Gastroesophageal sphincter (tissue), 3 donors: ENCODE measurements at regions not wholly inside any gene's neighbourhood (a gene's known extent, or its start where the extent isn't known, plus 50 kb on each side); places are given as distances from the start of the nearest gene placed in this dataset.

Experiments used
- POLR2AphosphoS5 ChIP-seq: sonication (generic); formaldehyde crosslinking; IDR thresholded peaks from one replicate; pipeline ENCODE4 v1.6.1; 2017; ENCODE audit warnings: antibody characterized with exemption
- TF ChIP-seq, protein P1 (sequence below), 4 experiments: fragments of 200-600 bp in 2 of 4; fragments of 450-650 bp in 2 of 4; sonication (generic) in 1 of 4; IDR thresholded peaks; one replicate each; pipeline ENCODE4 v1.5.1; 2017 to 2019; ENCODE audit warnings: antibody characterized with exemption in 4 of 4, mild to moderate bottlenecking in 2 of 4, moderate library complexity in 2 of 4

DNA sequence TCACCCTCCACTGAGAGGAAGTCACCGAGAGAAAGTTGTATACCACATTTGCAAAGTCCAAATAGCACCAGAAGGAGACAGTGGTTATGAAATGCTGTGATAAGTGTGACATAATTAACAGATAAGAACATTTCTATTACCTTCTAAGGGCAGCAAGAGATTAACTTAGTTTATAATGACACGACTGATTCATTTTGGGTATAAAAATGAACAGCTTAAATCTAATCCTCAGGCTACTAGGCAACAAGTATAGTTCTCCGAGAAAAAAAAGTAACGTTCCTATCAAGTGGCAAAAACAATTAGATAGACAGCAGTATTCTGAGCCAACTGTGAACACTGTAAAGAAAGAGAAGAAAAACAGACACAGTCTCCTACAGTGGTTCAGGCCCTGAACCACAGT lies 431.2 kb upstream of the GRAMD2B start:
- TF ChIP-seq, protein P1, sequence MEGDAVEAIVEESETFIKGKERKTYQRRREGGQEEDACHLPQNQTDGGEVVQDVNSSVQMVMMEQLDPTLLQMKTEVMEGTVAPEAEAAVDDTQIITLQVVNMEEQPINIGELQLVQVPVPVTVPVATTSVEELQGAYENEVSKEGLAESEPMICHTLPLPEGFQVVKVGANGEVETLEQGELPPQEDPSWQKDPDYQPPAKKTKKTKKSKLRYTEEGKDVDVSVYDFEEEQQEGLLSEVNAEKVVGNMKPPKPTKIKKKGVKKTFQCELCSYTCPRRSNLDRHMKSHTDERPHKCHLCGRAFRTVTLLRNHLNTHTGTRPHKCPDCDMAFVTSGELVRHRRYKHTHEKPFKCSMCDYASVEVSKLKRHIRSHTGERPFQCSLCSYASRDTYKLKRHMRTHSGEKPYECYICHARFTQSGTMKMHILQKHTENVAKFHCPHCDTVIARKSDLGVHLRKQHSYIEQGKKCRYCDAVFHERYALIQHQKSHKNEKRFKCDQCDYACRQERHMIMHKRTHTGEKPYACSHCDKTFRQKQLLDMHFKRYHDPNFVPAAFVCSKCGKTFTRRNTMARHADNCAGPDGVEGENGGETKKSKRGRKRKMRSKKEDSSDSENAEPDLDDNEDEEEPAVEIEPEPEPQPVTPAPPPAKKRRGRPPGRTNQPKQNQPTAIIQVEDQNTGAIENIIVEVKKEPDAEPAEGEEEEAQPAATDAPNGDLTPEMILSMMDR (IDR thresholded peaks at IDR 0.05) = no peak
- TF ChIP-seq POLR2AphosphoS5 = no peak
